GM13976 (cell line): ENCODE measurements at regions not wholly inside any gene's neighbourhood (a gene's known extent, or its start where the extent isn't known, plus 50 kb on each side); places are given as distances from the start of the nearest gene placed in this dataset.

ENCODE experiments used
- DNase-seq: peaks from one replicate; pipeline ENCODE4 v3.0.0; 2012; ENCODE audit warnings: low spot score
- in situ Hi-C: fragments of 300-500 bp; cut with MboI; formaldehyde crosslinking; loops from one replicate; pipeline ENCODE4 v1.12.0; 2022; ENCODE audit warnings: low sequenced_read_pairs, mixed read lengths, inconsistent platforms; ENCODE audit not compliant: unreplicated experiment
- TF ChIP-seq, protein P1 (sequence below): IDR thresholded peaks from 2 replicates; pipeline ENCODE4 v1.5.1; 2012; ENCODE audit warnings: borderline replicate concordance, mild to moderate bottlenecking; ENCODE audit not compliant: insufficient read depth; ENCODE audit errors: extremely low read depth, missing control alignments, control extremely low read depth

DNA sequence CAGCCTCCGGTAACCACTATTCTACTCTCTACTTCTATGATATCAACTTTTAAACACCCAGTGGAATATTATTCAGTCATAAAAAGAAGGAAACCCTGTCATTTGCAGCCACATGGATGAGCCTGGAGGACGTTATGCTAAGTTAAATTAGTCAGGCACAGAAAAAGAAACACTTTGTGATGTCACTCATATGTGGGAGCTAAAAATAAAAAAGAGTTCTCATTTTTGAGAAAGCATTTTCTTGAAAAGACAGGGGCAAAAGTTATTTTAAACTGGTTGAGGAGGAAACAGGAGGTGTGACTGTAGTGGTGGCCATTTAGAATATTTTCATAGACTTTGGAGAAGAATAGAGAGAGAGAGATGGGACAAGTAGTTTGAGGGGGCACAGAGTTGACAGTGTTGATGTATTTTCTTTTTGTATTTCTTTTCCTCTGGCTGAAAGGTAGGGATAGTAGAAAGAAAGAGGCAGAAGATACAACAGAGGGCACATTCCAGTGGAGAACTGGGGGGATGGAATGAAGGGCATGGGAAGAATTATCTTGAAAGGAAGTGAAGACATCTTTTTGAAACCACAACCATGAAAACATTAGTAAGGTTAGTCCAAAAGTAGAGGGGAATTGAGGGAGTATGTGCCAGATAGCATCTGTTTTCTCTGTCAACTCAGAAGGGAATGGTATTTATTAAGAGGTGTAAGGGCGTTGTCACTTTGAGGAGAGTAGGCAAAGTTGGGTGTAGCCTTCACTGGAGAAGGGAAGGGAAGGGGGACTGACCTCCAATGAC is 181.3 kb upstream of the GMDS start:
- TF ChIP-seq, protein P1, sequence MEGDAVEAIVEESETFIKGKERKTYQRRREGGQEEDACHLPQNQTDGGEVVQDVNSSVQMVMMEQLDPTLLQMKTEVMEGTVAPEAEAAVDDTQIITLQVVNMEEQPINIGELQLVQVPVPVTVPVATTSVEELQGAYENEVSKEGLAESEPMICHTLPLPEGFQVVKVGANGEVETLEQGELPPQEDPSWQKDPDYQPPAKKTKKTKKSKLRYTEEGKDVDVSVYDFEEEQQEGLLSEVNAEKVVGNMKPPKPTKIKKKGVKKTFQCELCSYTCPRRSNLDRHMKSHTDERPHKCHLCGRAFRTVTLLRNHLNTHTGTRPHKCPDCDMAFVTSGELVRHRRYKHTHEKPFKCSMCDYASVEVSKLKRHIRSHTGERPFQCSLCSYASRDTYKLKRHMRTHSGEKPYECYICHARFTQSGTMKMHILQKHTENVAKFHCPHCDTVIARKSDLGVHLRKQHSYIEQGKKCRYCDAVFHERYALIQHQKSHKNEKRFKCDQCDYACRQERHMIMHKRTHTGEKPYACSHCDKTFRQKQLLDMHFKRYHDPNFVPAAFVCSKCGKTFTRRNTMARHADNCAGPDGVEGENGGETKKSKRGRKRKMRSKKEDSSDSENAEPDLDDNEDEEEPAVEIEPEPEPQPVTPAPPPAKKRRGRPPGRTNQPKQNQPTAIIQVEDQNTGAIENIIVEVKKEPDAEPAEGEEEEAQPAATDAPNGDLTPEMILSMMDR = no peak
- no peak for DNase-seq
- in situ Hi-C loops = no loop called here

DNA sequence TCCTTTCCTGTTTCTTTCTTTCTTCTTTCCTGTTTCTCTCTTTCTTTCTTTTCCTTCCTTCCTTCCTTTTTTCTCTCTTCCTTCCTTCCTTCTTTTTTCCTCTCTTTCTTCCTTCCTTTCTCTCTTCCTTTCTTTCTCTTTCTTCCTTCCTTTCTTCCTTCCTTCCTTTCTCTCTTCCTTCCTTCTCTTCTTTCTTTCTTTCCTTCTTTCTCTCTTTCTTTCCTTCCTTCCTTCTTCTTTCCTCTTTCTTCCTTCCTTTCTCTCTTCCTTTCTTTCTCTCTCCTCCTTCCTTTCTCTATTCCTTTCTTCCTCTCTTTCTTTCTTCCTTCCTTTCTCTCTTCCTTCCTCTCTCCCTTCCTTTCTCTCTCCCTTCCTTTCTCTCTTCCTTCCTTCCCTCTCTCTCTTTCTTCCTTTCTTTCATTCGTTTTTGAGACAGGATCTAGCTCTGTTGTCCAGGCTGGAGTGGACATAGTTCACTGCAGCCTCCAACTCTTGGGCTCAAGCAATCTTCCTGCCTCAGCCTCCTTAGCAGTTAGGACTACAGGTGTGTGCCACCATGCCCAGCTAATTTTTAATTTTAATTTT is 170.8 kb upstream of the GMDS start:
- TF ChIP-seq, protein P1 = no peak
- no peak for DNase-seq
- in situ Hi-C loops = no loop called here

DNA sequence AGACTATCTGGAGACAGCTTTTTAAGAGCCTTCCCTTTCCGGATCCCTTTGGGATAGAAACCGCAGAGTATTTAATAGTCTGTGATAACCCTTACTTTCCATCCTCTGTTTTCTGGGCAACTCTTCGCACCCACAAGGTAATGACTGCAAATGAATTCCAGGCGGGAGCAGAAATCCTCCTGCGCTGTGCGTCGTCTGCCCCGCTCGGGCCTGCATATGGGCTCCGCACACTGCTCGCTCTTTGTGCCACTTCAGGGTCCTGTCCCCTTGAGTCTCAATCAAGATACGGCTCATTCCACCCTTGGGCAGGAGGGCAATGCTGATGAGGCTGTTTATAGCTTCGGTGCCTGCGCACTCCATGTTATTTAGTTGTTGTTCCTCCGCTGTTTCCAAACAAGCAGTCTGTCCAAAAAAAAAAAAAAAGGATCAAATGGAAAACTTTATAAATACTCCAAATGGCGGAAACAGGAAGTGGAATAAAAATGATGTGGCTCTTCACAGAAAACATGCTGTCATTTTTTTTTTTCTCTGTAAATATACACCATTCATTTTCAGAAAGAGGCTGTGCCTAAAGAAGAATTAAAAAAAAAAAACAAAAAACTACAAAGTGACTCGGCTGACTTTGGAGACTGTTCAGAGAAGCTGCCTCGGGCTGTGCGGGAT is 169.6 kb upstream of the GMDS start:
- TF ChIP-seq, protein P1 = no peak
- in situ Hi-C loops = no loop called here
- DNase-seq = no peak

DNA sequence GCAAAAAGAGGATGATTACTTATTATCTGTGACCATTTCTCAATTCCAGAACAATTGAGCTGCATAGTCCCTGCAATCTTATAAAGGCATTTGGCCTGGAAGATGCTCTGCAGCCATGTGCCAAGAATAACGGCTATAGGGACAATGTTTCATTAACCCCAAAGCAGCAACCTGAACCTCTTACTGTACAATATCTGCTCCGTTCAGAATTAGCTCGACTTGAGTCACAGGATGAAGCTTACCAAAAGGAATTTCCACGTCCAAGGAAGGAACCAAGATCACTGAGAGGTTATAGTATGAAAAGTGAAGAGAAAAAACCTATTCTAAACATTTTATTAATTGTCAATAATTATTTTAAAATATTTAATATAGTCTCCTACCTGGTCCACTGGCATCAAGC is 167.3 kb upstream of the GMDS start:
- in situ Hi-C loops = no loop called here
- no peak for DNase-seq
- TF ChIP-seq, protein P1 = no peak

DNA sequence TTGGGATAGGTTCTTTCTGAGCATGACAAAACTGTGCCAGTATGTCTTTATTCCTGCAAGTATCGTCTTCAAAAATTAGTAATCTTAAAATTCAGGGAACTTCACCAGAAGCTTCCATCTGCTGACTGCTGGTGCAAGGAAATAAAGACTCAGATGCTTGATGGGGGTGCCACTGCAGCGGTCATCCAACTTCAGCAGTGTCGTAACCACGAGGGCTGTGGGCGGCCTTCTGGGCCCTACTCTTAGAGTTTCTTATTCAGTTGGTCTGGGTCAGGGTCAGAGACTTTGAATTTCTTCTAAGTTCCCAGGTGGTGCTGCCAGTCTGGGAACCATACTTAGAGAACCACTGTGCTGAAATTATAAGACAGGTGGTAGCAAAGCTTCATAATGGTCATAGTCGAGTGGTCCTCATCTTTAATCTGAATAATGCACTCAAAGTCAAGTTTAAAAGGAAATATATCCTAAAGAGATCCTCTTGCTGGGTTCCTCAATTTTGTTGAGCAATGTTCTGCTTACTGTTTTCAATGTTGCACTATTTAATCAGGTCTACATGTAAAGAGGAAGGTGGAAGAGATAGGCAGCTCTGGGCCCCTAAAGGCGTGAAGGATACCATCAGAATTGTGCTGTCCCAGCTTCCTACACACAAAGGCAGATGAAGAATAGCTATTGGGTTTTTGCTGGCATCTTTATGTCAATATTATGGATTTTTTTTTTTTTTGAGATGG is 165.4 kb upstream of the GMDS start:
- TF ChIP-seq, protein P1 = no peak
- in situ Hi-C loops = no loop called here
- DNase-seq = no peak

DNA sequence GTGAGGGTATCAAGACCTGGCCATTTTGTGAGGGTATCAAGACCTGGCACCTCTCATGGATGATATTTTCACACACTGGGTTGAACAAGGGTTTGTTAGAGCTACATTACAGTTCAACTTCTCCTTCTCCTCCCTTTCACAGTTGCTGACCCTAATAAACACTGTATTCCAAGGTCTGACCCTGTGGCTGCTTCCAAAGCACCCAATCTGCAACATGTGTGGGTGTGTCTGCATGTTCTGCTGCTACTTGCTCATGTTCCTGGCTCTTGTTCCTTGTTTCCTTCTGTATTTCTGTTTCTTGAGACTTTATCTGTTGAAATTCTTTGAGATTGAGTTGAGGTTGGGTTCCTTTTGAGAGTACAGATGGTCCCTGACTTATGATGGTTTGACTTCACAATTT is 162.1 kb upstream of the GMDS start:
- no peak for DNase-seq
- TF ChIP-seq, protein P1 = no peak
- in situ Hi-C loops = no loop called here
